TTC549 (cell line): ENCODE measurements at regions not wholly inside any gene's neighbourhood (a gene's known extent, or its start where the extent isn't known, plus 50 kb on each side); places are given as distances from the start of the nearest gene placed in this dataset.

Experiments
- FAIRE-seq: peaks from 2 replicates; lab custom pipeline; 2012; peaks lifted over from hg19 to GRCh38; lab: Jason Lieb, UNC

- no peak for FAIRE-seq
Observed at GRCh38 chr1:209383907-209384709, 199.4 kb upstream of the CAMK1G start.

DNA sequence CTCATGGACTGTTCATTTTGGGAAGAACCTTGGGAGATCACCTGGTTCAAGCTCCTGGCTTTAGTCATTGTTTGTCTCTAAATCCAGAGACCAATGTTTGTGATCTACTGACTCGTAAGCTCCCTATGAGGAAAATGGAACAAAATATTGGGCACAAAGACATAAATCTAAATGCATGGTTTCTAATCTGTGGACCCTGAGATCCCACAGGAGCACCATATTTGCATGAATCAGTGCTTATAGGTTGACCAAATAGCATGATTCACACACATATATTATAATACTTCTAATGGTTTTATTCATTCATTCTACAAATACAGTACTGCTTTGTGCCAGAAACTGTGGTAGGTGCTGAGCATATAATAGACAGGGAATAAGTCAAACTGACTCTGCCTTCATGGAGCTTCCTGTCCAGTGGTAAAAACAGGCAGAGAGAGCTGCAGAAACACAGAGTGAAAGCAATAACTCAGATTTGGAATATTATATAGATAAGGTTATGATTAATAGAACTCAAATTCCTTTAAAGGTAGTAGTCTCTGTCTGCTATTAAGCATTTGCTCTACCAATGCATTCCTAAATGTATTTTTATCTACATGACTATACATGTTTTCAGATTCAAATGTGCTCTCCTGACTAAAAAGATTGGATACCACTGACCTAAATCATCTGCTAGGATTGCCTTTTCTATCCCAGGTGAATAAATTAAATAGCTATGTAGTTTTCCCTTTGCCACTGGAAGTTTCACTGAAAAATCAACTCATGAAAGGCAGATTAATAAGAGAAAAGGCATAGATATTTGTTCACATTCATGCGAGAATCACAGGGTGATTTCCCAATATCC is 198.6 kb upstream of the CAMK1G start:
- FAIRE-seq = no peak

- FAIRE-seq = no peak
Observed at GRCh38 chr1:209386156-209386555, 197.4 kb upstream of the CAMK1G start.

DNA sequence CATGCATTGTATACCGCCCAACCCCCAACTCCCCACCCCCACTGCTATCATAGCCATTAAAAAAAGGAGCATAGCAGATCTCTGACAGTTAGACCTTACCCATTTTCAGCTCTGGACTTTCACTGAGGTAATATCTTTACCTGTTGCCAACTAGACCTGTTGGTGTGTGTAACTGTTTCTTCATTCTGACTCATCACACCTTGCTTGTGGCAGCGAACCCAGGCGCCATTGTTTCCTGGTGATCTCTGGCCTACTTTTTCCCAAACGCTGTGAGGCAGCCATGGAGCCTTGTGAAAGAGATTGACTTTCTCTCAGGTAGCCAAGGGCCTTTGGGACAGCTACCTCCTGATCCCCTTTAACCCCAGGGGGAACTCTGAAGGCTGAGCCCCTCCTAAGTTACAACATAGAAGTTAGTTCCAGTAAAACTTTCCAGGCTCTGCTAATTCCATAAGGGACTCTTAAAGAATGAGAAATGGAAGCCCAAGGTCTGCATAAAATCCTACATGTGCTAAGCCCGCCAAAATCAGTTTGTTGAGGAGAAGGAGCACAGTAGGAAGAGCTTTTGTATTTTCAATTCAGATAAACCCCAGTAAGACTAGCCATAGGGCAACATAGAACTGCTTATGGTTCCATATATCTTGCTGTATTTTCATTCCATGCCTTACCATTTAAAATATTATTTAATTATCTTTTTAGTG is 196.1 kb upstream of the CAMK1G start:
- FAIRE-seq = no peak

- FAIRE-seq = no peak
Observed at GRCh38 chr1:209387969-209388329, 195.6 kb upstream of the CAMK1G start.

- no peak for FAIRE-seq
Observed at GRCh38 chr1:209388358-209388757, 195.2 kb upstream of the CAMK1G start.

DNA sequence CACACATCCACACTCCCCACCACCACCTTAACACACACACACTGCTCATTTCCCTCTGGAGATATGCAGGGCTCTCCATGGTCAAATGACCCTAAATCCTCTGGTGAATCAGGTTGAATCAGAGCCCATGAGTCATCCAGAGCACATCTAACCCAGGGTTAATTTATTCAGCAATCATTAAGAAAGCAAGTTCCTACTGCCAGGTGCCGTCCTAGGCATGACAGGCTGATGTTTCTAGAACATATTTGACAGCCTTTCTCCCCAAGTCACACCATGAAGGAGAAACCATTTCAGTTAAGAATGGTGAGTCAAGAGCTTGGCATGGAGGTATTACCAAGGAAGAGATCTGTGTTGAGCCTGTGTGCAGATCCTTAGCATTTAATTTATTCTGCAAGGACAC is 194.3 kb upstream of the CAMK1G start:
- no peak for FAIRE-seq

DNA sequence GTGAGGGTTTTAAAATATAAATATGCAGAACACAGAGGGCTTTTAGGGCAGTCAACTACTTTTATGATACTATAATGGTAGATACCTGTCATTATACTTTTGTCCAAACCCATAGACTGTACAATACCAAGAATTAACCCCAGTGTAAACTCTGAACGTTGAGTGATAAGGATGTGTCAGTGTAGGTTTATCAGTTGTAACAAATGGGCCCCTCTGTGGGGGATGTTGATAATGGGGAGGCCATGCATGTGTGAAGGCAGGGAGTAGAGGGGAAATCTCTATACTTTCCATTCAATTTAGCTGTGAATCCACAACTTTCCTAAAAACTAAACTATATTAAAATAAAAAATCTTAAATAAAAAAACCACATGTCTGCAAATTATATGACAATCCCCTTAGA is 193.5 kb upstream of the CAMK1G start:
- no peak for FAIRE-seq

DNA sequence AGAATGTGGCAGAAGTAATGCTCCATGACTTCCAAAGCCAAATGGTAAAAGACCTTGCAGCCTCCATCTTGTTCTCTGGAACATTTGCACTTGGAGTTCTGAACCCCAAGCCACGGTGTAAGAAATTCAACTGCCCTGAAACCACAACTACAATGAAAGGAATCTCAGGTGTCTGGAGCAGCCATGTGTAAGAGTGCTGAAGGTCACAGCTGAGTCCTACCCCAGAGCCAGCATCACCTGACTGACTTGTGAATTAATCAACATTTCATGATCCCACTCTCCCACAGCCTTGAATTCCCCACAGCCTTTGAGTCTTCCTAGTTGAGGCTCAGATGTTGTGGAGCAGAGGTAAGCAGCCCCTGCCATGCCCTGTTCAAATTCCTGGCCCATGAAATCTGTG is 192.8 kb upstream of the CAMK1G start:
- FAIRE-seq = no peak

DNA sequence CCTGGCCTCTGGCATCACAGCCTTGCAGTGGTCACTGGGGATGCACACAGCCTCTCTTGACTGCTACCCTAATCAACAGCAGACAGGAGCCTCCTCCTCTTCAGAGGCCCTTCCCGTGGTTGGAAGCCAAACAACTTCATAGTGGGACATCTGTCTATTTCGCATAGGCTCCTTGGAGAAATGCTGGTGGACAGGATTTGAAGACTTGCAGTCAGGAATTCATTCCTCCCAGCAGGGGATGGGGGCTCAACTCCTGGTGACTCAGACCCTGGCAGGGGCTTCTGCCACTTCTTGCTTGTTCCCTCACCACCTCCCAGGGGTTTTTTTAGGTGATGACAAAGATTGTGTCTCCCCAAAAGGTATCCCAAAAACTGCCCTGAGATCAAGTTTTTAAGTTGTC is 191.7 kb upstream of the CAMK1G start:
- no peak for FAIRE-seq

GRCh38 chr1:209395169-209395568 is 188.3 kb upstream of the CAMK1G start:
- no peak for FAIRE-seq

GRCh38 chr1:209397371-209397770 is 186.1 kb upstream of the CAMK1G start:
- FAIRE-seq = no peak

- FAIRE-seq = no peak
Observed at GRCh38 chr1:209397910-209398309, 185.6 kb upstream of the CAMK1G start.

DNA sequence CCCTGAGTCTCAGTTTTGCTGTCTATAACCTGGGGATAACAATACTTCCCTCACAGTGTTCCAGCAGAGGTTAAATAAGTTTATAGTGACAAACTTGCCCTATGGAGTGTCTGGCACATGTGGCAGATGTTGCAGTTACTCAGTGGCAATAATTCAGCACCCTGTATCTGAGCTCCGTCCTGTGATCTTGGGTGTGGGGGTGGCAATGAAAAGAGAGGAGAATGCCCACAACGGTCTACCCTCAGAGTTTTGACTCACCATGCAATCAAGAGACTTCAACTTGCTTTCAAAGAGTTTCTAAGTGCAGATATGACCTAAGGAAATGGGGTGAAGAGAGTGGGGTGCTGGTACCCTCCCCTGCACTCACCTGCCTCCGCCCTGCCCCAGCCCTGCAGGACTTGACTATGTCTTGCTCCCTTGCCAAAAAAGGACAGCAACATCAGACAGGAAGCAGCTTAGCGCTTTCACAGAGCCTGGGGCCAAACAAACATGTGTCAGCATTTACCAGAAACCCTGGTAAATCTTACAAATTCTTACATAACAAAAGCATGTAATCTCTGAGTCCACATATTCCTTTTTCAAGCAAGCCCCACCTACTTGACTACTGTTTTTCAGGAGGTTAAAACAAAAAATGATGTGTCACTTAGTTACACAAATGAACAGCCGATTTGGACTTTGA is 185.1 kb upstream of the CAMK1G start:
- FAIRE-seq = no peak

DNA sequence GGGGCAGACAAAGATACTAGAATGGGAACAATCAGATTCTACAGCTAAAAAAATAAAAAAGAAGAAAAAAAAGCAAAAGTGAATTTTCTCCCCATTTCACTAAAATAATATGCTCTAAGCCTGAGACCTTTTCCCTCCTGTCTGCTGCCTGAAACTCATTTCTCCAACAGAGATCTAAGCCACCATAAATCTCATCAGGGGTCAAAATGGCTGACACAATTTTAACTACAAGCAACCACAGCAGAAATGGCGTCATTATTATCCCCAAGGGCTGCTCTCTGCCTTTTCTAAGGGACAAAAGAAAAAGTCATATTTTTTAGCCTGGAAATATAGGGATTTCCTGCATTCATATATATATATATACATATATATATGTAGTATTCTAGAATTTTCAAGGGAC is 183.7 kb upstream of the CAMK1G start:
- FAIRE-seq = no peak

GRCh38 chr1:209400351-209401220 is 182.9 kb upstream of the CAMK1G start:
- no peak for FAIRE-seq

GRCh38 chr1:209402697-209403096 is 180.8 kb upstream of the CAMK1G start:
- no peak for FAIRE-seq

GRCh38 chr1:209403921-209404320 is 179.6 kb upstream of the CAMK1G start:
- FAIRE-seq = no peak

- no peak for FAIRE-seq
Observed at GRCh38 chr1:209404577-209404976, 178.9 kb upstream of the CAMK1G start.

DNA sequence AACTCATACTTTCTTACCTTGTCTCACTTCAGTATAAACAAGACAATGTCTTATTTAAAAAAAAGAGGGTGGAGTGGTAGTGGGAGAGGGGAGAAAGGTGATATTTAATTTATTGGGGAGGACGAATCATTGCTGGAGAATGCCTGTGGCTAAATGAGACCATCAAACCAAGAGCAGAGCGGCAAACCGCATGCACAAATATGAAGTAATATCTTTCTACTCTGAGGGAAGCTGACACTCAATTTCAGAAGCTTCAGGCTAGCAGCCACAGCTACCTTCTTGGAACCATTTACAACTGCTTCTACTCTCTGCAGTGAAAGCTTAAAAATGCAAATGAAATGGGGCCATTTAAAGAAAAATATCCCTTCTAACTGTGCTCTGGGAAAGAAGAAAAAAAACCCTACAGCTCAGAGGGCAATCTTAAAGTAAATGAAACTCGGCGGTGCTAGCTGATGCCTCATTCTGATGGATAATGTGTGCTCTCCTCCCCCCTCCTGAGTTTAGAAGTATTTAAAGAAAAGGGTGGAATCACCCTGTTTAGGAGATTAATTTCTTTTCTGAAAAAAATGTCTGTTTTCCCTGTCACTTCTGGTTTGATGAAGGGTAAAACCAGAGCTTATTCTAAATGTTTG is 178.2 kb upstream of the CAMK1G start:
- FAIRE-seq = no peak

- no peak for FAIRE-seq
Observed at GRCh38 chr1:209406168-209406567, 177.3 kb upstream of the CAMK1G start.
